ENCODE measurements at regions not wholly inside any gene's neighbourhood (a gene's known extent, or its start where the extent isn't known, plus 50 kb on each side); places are given as distances from the start of the nearest gene placed in this dataset.

GRCh38 chr13:106433066-106433465 is 102.4 kb downstream of the EFNB2 start:
- no peak for DNase-seq
- intact Hi-C loops (cut with DNase I): no loop called here

DNA sequence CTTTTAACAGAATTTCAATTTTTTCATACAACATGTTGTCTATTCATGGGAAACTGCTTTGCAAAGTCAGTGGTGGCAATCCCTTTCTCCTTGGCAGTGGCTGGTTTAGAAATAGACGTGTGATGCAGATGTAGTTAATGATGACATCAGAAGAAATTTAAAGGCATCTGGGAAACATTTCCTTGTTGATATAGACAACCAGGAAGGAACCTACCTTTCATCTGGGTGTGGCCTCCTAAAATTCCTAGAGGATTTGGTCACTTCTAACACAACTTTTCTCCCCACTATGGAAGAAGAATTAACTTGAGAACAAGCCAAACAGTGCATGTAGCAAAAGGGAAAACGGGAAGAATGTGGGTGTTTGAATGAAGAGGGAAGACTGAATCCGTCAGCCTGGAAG is 102.8 kb downstream of the EFNB2 start:
- intact Hi-C loops (cut with DNase I): no loop called here
- no peak for DNase-seq

GRCh38 chr13:106426909-106427308 is 108.6 kb downstream of the EFNB2 start:
- intact Hi-C loops (cut with DNase I): no loop called here
- DNase-seq: no peak

GRCh38 chr13:106425661-106426060 is 109.8 kb downstream of the EFNB2 start:
- intact Hi-C loops (cut with DNase I): no loop called here
- no peak for DNase-seq

DNA sequence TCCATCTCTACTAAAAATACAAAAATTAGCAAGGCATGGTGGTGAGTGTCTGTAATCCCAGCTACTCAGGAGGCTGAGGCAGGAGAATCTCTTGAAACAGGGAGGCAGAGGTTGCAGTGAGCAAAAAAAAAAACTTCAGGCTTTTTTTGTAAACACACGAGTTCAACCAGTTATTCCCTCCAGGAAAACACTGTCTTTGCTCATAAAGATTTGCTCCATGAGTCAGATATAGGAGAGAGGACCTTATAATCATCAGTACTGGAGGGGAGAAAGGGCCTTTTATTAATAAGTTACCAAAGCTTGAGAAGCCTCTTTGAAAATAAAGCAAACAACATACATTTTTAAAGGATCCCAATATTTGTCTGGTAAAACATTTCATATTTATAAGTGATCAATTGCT is 110.7 kb downstream of the EFNB2 start:
- intact Hi-C loops (cut with DNase I): no loop called here
- DNase-seq: no peak

DNA sequence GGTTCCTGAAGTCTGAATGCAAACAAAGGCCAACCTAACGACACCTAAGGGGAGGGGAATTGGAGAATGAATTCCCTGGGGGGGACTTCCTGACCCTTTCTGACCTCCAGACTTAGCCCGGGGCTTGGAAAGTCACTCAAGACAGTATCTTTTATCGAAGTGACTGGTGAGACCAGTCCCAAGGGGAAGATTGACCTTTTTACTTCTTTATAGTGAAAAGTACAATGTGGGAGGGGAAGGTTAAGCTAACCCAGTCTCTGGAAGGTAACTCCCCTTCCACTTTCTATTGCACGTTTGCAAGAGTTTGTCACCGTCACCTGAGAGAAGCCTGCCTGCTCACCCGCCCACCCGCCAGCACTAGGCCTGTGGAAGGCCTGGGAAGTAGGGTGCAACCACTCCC is 111.9 kb downstream of the EFNB2 start:
- intact Hi-C loops (cut with DNase I): no loop called here
- no peak for DNase-seq

DNA sequence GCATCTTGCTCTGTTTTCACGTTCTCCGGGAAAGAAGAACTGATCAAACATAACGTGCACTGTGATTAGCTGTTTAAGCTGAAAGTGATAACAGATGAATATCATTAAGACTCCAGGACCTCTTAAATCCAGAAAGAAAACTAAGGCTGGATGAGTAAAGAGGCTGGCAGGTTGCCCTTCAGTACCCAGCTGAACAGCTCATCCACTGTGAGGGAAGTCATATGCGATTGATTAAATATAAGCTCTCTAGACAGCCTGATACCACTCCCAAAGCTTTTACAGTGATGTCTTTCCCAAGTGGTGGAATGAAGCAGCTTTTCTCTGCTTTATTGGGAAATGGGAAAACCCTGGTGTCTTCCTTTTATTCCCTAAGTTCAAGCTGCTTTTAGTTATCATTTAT is 116.9 kb downstream of the EFNB2 start:
- no peak for DNase-seq
- intact Hi-C loops (cut with DNase I): loop anchor here (10.0 kb wide), 1 partner anchor 86 kb away; no protein-coding TSS in a partner anchor

DNA sequence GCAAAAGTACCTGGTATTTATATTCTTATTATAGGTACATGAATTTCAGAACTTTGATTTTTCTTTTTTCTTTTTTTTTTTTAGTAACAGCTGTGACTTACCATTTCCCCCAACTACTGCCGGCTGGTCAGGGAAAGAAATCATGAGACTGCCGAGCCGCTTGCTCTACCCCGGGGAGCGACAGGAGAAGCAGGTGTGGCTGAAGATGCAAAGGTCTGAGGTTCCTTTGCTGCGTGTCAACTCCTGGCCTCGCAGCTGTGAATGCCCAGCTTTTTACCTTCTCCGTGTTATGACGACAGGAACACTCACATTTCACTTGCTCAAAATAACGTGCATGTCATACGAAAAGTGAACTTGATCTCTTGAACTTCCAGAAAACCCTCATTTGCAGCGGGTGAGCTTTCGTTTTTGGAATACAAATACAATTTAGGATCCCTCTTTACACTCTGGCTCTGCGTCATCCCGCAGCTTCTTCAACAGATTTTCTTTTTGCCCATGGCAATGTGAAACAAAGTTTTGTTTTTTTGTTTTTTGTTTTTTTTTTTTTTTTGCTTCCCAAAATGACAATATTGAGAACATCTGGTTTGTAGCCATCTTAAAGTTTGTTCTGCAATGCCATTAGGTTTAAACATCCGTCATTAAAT is 117.9 kb downstream of the EFNB2 start:
- no peak for DNase-seq
- intact Hi-C loops (cut with DNase I): loop anchor here (10.0 kb wide), 1 partner anchor 87 kb away; no protein-coding TSS in a partner anchor

GRCh38 chr13:106416645-106417044 is 118.8 kb downstream of the EFNB2 start:
- no peak for DNase-seq
- intact Hi-C loops (cut with DNase I): loop anchor here (10.0 kb wide), 1 partner anchor 88 kb away; no protein-coding TSS in a partner anchor

- DNase-seq: peak in 1 of 10 donors; percentile 15
- intact Hi-C loops (cut with DNase I): loop anchor here (10.0 kb wide), 1 partner anchor 89 kb away; no protein-coding TSS in a partner anchor
These were observed 119.5 kb downstream of the EFNB2 start for GRCh38 chr13:106415971-106416370.

DNA sequence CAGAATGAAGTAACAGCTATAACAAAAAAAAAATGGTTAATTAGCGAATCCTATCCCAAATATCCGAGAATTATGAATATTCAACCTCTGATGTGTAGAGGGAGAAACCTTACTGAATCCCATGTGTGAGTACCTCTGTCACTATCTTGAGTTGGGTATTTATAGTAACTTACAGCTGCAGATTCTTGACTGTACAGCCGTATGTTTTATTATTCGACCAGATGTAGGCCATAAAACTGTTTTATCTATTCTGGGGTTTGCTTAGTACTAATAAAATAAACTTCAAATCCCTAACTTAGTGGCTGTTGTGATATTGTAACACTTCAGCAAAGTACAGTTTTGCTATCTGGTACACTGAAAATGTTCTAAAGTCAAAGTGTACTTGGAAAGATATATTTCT is 120.0 kb downstream of the EFNB2 start:
- DNase-seq: no peak
- intact Hi-C loops (cut with DNase I): loop anchor here (10.0 kb wide), 1 partner anchor 89 kb away; no protein-coding TSS in a partner anchor

GRCh38 chr13:106407338-106407737 is 128.1 kb downstream of the EFNB2 start:
- intact Hi-C loops (cut with DNase I): no loop called here
- no peak for DNase-seq

DNA sequence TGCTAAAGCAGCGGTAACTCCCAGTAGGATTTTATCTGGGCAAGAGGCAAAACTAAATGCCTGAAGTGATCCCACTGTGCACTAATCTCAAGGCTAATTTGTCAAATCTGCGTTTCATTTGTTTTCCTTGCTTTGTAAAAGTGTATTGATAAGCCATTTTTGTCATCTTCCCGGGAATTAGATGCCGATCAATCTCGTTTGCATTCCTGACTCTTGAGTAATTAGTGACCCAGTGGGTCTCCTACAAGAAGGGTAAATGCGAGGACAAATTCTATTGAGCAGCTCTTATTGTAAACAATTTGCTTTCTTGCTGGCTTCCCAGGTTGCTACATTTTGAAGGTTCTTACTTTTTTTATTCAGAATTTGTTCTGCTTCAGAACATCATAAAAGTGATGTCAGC is 129.7 kb downstream of the EFNB2 start:
- intact Hi-C loops (cut with DNase I): no loop called here
- DNase-seq: no peak

DNA sequence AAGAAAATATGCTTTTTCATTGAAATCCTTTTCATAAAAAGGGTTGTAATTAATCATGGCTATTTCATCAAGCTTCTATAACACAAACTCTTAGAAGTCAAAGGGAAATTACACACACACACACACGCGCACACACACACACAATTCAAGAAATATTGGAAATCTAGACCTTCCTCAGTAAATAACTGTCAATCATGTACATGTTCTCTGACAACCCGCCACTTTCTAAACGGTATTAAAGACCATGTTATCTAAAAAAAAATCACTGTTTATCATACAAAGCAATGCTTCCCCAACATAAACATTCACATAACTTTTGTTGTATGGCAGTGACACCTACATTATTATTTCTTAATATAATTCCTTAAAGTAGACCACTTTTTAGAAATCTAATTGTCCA is 132.2 kb downstream of the EFNB2 start:
- intact Hi-C loops (cut with DNase I): no loop called here
- no peak for DNase-seq

DNA sequence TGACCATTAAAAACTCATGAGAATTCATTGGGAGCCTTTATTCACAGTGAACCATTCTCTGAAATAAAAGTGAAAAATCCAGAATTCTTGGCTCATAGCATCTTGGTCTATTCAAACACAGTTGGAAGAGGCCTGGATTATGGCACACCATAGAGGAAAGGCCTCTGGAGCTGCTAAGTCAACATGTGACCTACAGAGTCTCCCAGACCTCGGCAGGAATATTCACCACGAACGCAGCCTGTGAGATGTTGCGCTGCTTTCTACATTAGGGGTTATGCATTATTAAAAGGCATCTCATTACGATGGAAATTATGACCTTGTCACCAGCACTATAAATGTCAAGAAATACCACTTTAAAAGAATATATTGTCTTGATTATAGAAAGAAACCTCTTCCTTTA is 132.6 kb downstream of the EFNB2 start:
- no peak for DNase-seq
- intact Hi-C loops (cut with DNase I): no loop called here

- intact Hi-C loops (cut with DNase I): no loop called here
- DNase-seq: no peak
These were observed 134.4 kb downstream of the EFNB2 start for GRCh38 chr13:106401081-106401480.

GRCh38 chr13:106400289-106400688 is 135.2 kb downstream of the EFNB2 start:
- intact Hi-C loops (cut with DNase I): no loop called here
- DNase-seq: no peak

DNA sequence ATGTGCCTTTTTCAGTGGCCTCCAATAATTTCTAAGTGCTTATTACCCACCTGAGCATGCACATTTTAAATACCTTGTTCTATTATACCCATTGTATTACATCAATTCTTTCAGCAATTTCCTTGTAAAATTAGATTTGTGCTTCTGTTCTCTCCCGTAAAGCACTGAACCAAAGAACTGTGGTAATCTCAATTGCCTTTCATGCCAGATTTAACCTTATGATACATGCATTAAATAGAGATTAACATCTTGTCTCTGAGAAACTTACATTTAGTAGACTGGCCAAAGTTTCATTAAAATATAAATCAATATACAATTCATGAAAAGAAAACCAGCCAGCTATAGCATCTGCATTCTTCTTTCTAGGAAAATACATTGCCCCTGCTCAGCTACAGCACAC is 137.2 kb downstream of the EFNB2 start:
- intact Hi-C loops (cut with DNase I): no loop called here
- DNase-seq: no peak

- intact Hi-C loops (cut with DNase I): no loop called here
- no peak for DNase-seq
These were observed 141.7 kb downstream of the EFNB2 start for GRCh38 chr13:106393776-106394175.

- intact Hi-C loops (cut with DNase I): no loop called here
These were observed 143.8 kb downstream of the EFNB2 start for GRCh38 chr13:106391681-106392080.

GRCh38 chr13:106391271-106391670 is 144.2 kb downstream of the EFNB2 start:
- intact Hi-C loops (cut with DNase I): no loop called here
- no peak for DNase-seq

More at GRCh38 chr13:106391681-106392080, 143.8 kb downstream of the EFNB2 start:
- no peak for DNase-seq

GRCh38 chr13:106390367-106390766 is 145.1 kb downstream of the EFNB2 start:
- DNase-seq: no peak
- intact Hi-C loops (cut with DNase I): no loop called here

DNA sequence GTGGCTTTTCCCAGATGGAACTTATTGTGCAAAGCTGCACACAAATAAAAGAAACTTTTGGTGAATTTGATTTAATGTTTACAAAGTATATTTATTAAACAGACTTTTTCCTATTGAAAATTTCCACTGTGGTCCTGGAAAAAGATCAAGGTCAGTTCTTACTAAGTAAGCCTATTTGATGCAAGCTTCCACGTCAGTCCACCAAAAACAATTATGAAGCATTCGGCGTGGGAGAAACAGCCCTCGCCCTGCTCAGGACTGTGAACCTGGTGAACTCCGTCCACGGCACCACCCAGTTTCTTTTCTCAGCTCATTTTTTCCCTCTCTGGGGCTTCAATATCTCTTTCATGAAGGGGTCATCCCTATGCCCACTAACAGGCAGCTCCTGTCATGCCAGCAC is 149.8 kb downstream of the EFNB2 start:
- no peak for DNase-seq
- intact Hi-C loops (cut with DNase I): no loop called here

All from posterior cingulate gyrus (tissue), 11 donors.